BJ (cell line): ENCODE measurements at regions not wholly inside any gene's neighbourhood (a gene's known extent, or its start where the extent isn't known, plus 50 kb on each side); places are given as distances from the start of the nearest gene placed in this dataset.
"Not testable (repeated sequence)": the region's sequence is repeated elsewhere in the genome, so short reads cannot be mapped to it uniquely, and the experiment has no call there.

Source experiments
- CTCF ChIA-PET: fragments of 350-600 bp; formaldehyde crosslinking; extraction: SDS; loops from one replicate; lab custom pipeline; 2021; ENCODE audit warnings: antibody characterized with exemption, inconsistent platforms; lab: Yijun Ruan, JAX
- POLR2A ChIA-PET: fragments of 300-600 bp; sonication (Branson Sonifier 250); formaldehyde crosslinking; extraction: SDS; loops from one replicate; lab custom pipeline; 2021; ENCODE audit warnings: antibody characterized with exemption; lab: Charles Lee
- DNase-seq: peaks from one replicate; pipeline ENCODE4 v3.0.0-alpha.2; 2011; ENCODE audit warnings: low read depth
- H3K27me3 ChIP-seq: 2 replicates; pipeline ENCODE4 v1.6.0; 2011; ENCODE audit warnings: low read length; ENCODE audit not compliant: control insufficient read depth, insufficient read depth
- H3K36me3 ChIP-seq: 2 replicates; pipeline ENCODE4 v1.5.1; 2011; ENCODE audit warnings: low read length; ENCODE audit not compliant: control insufficient read depth, insufficient read depth
- H3K4me3 ChIP-seq: 2 replicates; pipeline ENCODE4 v1.5.1; 2011; ENCODE audit warnings: low read depth, mild to moderate bottlenecking, control low read depth, low read length
- CTCF ChIP-seq: IDR thresholded peaks from 2 replicates; pipeline ENCODE4 v1.5.1; 2011; ENCODE audit warnings: low read depth, mild to moderate bottlenecking, control low read depth, inconsistent platforms, low read length, moderate library complexity; ENCODE audit not compliant: insufficient read depth

DNA sequence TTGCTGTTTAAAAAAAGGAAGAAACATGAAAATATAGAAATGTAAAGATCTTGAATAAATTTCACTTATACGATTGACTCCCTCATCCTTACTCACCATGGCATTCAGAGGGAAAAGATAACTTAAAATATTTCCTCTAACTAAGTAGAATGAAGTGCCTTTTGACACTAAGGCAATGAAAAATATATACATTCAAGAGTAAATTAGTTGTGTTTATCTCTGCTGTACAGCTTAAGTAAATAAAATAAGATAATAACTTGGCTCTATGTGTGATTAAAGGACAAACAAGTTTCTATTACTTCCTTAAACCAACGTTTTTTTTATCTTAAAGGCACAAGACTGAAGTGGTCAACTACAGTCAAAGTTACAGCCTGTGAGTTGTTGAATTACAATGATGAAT lies 142.3 kb upstream of the LRRTM4 start:
- Histone ChIP-seq H3K36me3 (no peaks in the 10 kb centered on the region), H3K27me3 (no peaks in the 10 kb centered on the region), H3K4me3 (no peak overlapping the region)
- TF ChIP-seq CTCF: no peak
- DNase-seq: no peak
- ChIA-PET CTCF (no interaction called here), POLR2A (no interaction called here)

GRCh38 chr2:77666251-77666980 lies 144.2 kb upstream of the LRRTM4 start:
- no peaks in the 10 kb centered on the region for H3K27me3 ChIP-seq
- no peak overlapping the region for H3K4me3 ChIP-seq
- DNase-seq: no peak
- POLR2A ChIA-PET: no interaction called here
- CTCF ChIA-PET: no interaction called here
- no peaks in the 10 kb centered on the region for H3K36me3 ChIP-seq
- no peak for TF ChIP-seq CTCF

- H3K4me3 ChIP-seq, CTCF ChIA-PET, H3K36me3 ChIP-seq, DNase-seq, H3K27me3 ChIP-seq, POLR2A ChIA-PET: not testable (repeated sequence)
Observed at GRCh38 chr2:77684543-77685319, 162.6 kb upstream of the LRRTM4 start.

DNA sequence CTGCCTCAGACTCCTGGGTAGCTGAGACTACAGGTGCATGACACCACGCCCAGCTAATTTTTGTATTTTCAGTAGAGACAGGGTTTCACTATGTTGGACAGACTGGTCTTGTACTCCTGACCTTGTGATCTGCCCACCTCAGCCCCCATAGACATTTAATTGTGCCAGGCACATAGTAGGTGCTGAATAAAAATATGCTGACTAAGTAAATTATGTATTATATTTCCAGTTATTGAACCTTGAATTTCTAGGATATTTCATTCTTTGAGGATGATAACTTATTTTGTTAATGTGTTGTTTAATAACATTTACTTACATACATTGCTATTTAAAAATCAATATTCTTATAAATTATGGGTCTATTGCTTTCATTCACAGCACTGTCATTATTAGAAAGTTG lies 190.4 kb upstream of the LRRTM4 start:
- DNase-seq: no peak
- POLR2A ChIA-PET: no interaction called here
- H3K4me3 ChIP-seq: no peak overlapping the region
- no peaks in the 10 kb centered on the region for H3K36me3 ChIP-seq
- CTCF ChIA-PET: no interaction called here
- no peaks in the 10 kb centered on the region for H3K27me3 ChIP-seq
- no peak for TF ChIP-seq CTCF

GRCh38 chr2:77713412-77713811 lies 191.2 kb upstream of the LRRTM4 start:
- DNase-seq: no peak
- Histone ChIP-seq H3K36me3 (no peaks in the 10 kb centered on the region), H3K4me3 (no peak overlapping the region), H3K27me3 (no peaks in the 10 kb centered on the region)
- POLR2A ChIA-PET: no interaction called here
- TF ChIP-seq CTCF: no peak
- CTCF ChIA-PET: no interaction called here
